ENCODE measurements at regions not wholly inside any gene's neighbourhood (a gene's known extent, or its start where the extent isn't known, plus 50 kb on each side); places are given as distances from the start of the nearest gene placed in this dataset.
"Not testable (repeated sequence)": the region's sequence is repeated elsewhere in the genome, so short reads cannot be mapped to it uniquely, and the experiment has no call there.

- no peak for DNase-seq (ENCODE audit: low spot score)
- in situ Hi-C loops (cut with MboI; ENCODE audit: low sequenced_read_pairs, unreplicated experiment) = no loop called here
- no peak for TF ChIP-seq CTCF (IDR thresholded peaks at IDR 0.05; ENCODE audit: borderline replicate concordance, control extremely low read depth, extremely low read depth, insufficient read depth, missing control alignments)
Measured at GRCh38 chr6:81969011-81969410, 216.5 kb upstream of the TENT5A start.

- in situ Hi-C loops (cut with MboI; ENCODE audit: low sequenced_read_pairs, unreplicated experiment) = no loop called here
- TF ChIP-seq CTCF (IDR thresholded peaks at IDR 0.05; ENCODE audit: borderline replicate concordance, control extremely low read depth, extremely low read depth, insufficient read depth, missing control alignments) = no peak
- DNase-seq (ENCODE audit: low spot score) = no peak
Measured at GRCh38 chr6:81966968-81967367, 214.5 kb upstream of the TENT5A start.

DNA sequence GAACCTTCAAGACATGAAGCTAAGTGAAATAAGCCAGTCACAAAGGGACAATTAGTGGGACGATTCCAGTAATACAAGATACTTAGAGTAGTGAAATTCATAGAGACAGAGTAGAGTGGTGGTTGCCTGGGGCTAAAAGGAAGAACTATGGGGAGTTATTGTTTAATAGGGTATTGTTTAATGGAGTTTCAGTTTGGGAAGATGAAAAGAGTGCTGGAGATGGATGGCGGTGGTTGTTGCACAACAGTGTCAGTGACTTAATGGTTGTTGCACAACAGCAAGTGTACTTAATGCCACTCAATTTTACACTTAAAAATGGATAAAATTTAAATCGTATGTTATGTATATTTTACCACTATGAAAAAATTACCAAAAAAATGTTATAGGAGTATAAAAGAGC lies 209.7 kb upstream of the TENT5A start:
- no peak for TF ChIP-seq CTCF (IDR thresholded peaks at IDR 0.05; ENCODE audit: borderline replicate concordance, control extremely low read depth, extremely low read depth, insufficient read depth, missing control alignments)
- no peak for DNase-seq (ENCODE audit: low spot score)
- in situ Hi-C loops (cut with MboI; ENCODE audit: low sequenced_read_pairs, unreplicated experiment) = no loop called here

GRCh38 chr6:81950877-81951276 lies 198.4 kb upstream of the TENT5A start:
- in situ Hi-C loops (cut with MboI; ENCODE audit: low sequenced_read_pairs, unreplicated experiment) = no loop called here
- TF ChIP-seq CTCF (IDR thresholded peaks at IDR 0.05; ENCODE audit: borderline replicate concordance, control extremely low read depth, extremely low read depth, insufficient read depth, missing control alignments) = no peak
- no peak for DNase-seq (ENCODE audit: low spot score)

- in situ Hi-C loops (cut with MboI; ENCODE audit: low sequenced_read_pairs, unreplicated experiment) = no loop called here
- TF ChIP-seq CTCF (IDR thresholded peaks at IDR 0.05; ENCODE audit: borderline replicate concordance, control extremely low read depth, extremely low read depth, insufficient read depth, missing control alignments) = no peak
- DNase-seq (ENCODE audit: low spot score) = no peak
Measured at GRCh38 chr6:81948861-81949260, 196.4 kb upstream of the TENT5A start.

GRCh38 chr6:81948196-81948595 lies 195.7 kb upstream of the TENT5A start:
- in situ Hi-C loops (cut with MboI; ENCODE audit: low sequenced_read_pairs, unreplicated experiment); DNase-seq (ENCODE audit: low spot score): not testable (repeated sequence)

- no peak for TF ChIP-seq CTCF (IDR thresholded peaks at IDR 0.05; ENCODE audit: borderline replicate concordance, control extremely low read depth, extremely low read depth, insufficient read depth, missing control alignments)
- no peak for DNase-seq (ENCODE audit: low spot score)
- in situ Hi-C loops (cut with MboI; ENCODE audit: low sequenced_read_pairs, unreplicated experiment) = no loop called here
Measured at GRCh38 chr6:81944661-81945060, 192.2 kb upstream of the TENT5A start.

DNA sequence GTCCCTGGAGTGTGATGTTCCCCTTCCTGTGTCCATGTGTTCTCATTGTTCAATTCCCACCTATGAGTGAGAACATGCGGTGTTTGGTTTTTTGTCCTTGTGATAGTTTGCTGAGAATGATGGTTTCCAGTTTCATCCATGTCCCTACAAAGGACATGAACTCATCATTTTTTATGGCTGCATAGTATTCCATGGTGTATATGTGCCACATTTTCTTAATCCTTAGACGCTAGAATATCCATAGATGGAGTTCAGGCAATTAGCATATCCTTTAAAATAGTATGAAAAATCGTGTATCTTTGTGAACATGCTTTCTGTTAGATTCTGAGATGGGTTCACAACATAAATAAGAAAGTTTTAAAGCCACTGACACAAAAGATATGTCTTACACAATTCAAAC lies 190.4 kb upstream of the TENT5A start:
- in situ Hi-C loops (cut with MboI; ENCODE audit: low sequenced_read_pairs, unreplicated experiment); DNase-seq (ENCODE audit: low spot score): not testable (repeated sequence)

Measured in GM13976 (cell line).